ENCODE measurements at regions not wholly inside any gene's neighbourhood (a gene's known extent, or its start where the extent isn't known, plus 50 kb on each side); places are given as distances from the start of the nearest gene placed in this dataset.
"Not testable (repeated sequence)": the region's sequence is repeated elsewhere in the genome, so short reads cannot be mapped to it uniquely, and the experiment has no call there.

DNA sequence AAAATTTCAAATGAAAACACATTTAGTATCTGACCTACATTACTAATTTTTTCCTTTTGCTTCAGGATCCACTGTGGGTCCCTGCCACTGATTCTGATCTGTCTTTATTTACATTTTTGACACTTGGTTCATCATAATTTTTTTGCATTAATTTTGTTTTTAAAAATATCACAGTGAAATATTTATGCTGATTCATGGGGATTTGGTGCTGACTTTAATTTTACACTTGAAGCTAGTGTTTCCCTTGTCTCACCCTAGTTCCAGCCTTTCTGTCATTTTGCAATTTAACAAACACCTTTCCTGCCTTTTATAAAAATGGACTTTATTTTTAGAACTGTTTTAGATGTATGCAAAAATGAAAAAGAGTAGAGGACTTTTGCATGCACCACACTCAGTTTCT, 111.9 kb upstream of the MARCHF11 start:
- Mint-ChIP-seq H3K27me3 (no peaks in the 10 kb centered on the region), H3K36me3 (ENCODE audit: insufficient read depth) (peaks cover 4% of the 10 kb centered on the region), H3K9me3 (ENCODE audit: low read depth) (peaks cover 9% of the 10 kb centered on the region), H3K4me1 (ENCODE audit: low read depth) (no peaks in the 10 kb centered on the region), H3K27ac (no peak overlapping the region), H3K4me3 (ENCODE audit: low read depth) (no peak overlapping the region)
- no peak for DNase-seq (ENCODE audit: low spot score, unreplicated experiment)
- TF ChIP-seq, protein P1, sequence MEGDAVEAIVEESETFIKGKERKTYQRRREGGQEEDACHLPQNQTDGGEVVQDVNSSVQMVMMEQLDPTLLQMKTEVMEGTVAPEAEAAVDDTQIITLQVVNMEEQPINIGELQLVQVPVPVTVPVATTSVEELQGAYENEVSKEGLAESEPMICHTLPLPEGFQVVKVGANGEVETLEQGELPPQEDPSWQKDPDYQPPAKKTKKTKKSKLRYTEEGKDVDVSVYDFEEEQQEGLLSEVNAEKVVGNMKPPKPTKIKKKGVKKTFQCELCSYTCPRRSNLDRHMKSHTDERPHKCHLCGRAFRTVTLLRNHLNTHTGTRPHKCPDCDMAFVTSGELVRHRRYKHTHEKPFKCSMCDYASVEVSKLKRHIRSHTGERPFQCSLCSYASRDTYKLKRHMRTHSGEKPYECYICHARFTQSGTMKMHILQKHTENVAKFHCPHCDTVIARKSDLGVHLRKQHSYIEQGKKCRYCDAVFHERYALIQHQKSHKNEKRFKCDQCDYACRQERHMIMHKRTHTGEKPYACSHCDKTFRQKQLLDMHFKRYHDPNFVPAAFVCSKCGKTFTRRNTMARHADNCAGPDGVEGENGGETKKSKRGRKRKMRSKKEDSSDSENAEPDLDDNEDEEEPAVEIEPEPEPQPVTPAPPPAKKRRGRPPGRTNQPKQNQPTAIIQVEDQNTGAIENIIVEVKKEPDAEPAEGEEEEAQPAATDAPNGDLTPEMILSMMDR (IDR thresholded peaks at IDR 0.05; ENCODE audit: unreplicated experiment), result no peak

DNA sequence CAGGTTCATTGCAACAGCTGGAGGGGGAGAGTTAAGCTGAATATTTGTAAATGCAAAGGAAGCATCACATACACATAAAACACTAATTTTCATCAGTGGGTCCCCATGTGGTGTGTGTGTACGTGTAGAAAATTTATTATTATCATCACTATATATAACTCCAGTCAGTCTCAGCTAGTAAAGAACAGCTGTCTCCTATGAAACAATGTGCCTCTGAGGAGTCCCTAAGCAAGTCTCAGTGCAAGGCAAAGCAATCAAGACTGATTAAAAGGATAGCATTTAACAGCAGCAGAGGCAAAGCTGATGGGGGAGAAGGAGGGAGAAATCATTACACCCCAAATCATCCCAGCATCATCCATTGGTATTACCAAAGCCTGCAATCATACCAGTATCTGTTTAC, 104.2 kb upstream of the MARCHF11 start:
- Mint-ChIP-seq H3K4me1 (ENCODE audit: low read depth) (no peaks in the 10 kb centered on the region), H3K36me3 (ENCODE audit: insufficient read depth) (no peaks in the 10 kb centered on the region), H3K9me3 (ENCODE audit: low read depth) (no peaks in the 10 kb centered on the region), H3K27ac (no peak overlapping the region), H3K4me3 (ENCODE audit: low read depth) (no peak overlapping the region), H3K27me3 (no peaks in the 10 kb centered on the region)
- TF ChIP-seq, protein P1 (IDR thresholded peaks at IDR 0.05; ENCODE audit: unreplicated experiment), result no peak
- DNase-seq (ENCODE audit: low spot score, unreplicated experiment), result no peak

DNA sequence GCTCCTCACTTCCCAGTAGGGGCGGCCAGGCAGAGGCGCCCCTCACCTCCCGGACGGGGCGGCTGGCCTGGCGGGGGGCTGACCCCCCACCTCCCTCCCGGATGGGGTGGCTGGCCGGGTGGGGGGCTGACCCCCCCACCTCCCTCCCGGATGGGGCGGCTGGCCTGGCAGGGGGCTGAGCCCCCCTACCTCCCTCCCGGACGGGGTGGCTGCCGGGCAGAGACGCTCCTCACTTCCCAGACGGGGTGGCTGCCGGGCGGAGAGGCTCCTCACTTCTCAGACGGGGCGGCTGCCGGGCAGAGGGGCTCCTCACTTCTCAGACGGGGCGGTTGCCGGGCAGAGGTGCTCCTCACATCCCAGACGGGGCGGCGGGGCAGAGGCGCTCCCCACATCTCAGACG, 97.3 kb upstream of the MARCHF11 start:
- H3K27me3 Mint-ChIP-seq; H3K9me3 Mint-ChIP-seq (ENCODE audit: low read depth); H3K27ac Mint-ChIP-seq; H3K4me1 Mint-ChIP-seq (ENCODE audit: low read depth); H3K36me3 Mint-ChIP-seq (ENCODE audit: insufficient read depth); DNase-seq (ENCODE audit: low spot score, unreplicated experiment); H3K4me3 Mint-ChIP-seq (ENCODE audit: low read depth): not testable (repeated sequence)

DNA sequence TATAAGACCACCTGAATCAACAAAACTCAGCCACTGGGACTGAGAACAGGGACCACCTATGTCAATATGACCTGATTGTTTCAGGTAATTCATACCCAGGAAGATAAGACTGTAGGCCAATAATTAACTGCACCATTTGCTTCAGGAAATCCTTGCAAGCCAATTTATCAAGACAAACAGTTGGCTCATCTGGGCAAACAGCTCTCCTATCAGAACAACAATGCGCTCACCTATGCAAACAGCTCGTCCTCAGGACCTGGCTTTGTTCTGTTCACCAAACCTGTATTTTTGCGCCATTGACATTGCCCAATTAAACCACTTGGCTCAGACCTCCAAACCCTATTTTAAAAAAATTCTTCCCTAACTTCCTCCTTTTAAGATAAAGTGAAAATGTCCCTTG, 92.3 kb upstream of the MARCHF11 start:
- Mint-ChIP-seq H3K4me1 (ENCODE audit: low read depth) (peaks cover 5% of the 10 kb centered on the region), H3K27ac (no peak overlapping the region), H3K9me3 (ENCODE audit: low read depth) (peaks cover 4% of the 10 kb centered on the region), H3K4me3 (ENCODE audit: low read depth) (no peak overlapping the region), H3K27me3 (no peaks in the 10 kb centered on the region), H3K36me3 (ENCODE audit: insufficient read depth) (no peaks in the 10 kb centered on the region)
- TF ChIP-seq, protein P1 (IDR thresholded peaks at IDR 0.05; ENCODE audit: unreplicated experiment), result no peak
- DNase-seq (ENCODE audit: low spot score, unreplicated experiment), result no peak

DNA sequence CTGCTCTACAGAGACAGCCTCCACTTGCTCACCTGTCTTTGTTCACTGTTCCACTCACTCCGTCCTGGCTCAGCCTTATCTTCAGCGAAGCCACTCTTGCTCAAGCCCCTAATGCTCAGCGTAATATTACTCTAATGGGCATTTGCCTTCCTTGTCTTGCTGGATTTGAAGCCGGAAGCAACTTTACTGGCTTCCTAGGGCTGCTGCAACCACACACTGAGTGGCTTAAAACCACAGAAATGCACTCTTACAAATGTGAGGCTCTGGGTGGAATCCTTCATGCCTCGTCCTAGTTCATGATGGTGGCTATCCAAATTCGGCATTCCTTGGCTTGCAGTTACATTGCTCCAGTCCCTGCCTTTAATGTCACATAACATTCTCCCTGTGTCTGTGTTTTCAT, 85.5 kb upstream of the MARCHF11 start:
- TF ChIP-seq, protein P1 (IDR thresholded peaks at IDR 0.05; ENCODE audit: unreplicated experiment), result no peak
- DNase-seq (ENCODE audit: low spot score, unreplicated experiment), result no peak
- no peak overlapping the region for H3K4me3 Mint-ChIP-seq (ENCODE audit: low read depth)
- H3K27ac Mint-ChIP-seq, result no peak overlapping the region
- H3K27me3 Mint-ChIP-seq, result no peaks in the 10 kb centered on the region
- H3K36me3 Mint-ChIP-seq (ENCODE audit: insufficient read depth), result no peaks in the 10 kb centered on the region
- no peaks in the 10 kb centered on the region for H3K9me3 Mint-ChIP-seq (ENCODE audit: low read depth)
- H3K4me1 Mint-ChIP-seq (ENCODE audit: low read depth), result peaks cover 1% of the 10 kb centered on the region

DNA sequence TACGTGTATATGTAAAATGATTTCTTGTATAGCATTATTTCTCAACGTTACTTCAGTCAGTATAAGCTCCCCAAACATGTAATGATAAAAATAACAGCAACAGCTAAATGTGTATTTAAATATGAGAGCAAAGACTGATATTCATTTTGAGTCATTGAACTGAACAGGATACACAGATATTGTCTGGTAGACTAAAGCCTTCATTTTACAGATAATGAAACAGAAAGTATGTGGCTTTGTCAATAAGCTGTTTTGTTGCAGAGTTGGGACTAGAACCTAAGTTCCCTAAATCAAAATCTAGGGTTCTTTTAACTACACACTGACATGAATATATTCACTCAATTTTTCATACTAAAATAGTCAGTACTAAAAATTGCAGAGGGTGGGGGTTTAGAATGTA, 80.4 kb upstream of the MARCHF11 start:
- Mint-ChIP-seq H3K27ac (no peak overlapping the region), H3K27me3 (no peaks in the 10 kb centered on the region), H3K4me1 (ENCODE audit: low read depth) (no peaks in the 10 kb centered on the region), H3K36me3 (ENCODE audit: insufficient read depth) (no peaks in the 10 kb centered on the region), H3K9me3 (ENCODE audit: low read depth) (no peaks in the 10 kb centered on the region), H3K4me3 (ENCODE audit: low read depth) (no peak overlapping the region)
- TF ChIP-seq, protein P1 (IDR thresholded peaks at IDR 0.05; ENCODE audit: unreplicated experiment), result no peak
- no peak for DNase-seq (ENCODE audit: low spot score, unreplicated experiment)

Data from progenitor cell of endocrine pancreas (in vitro differentiated cells).